A673 (cell line): ENCODE measurements at regions not wholly inside any gene's neighbourhood (a gene's known extent, or its start where the extent isn't known, plus 50 kb on each side); places are given as distances from the start of the nearest gene placed in this dataset.

Experiments
- CTCF ChIP-seq: fragments of 300-800, 200-600 bp; sonication (generic); conservative IDR thresholded peaks from 2 replicates; pipeline ENCODE4 v1.5.1; 2017; ENCODE audit warnings: low read depth, mild to moderate bottlenecking, antibody characterized with exemption, low read length, moderate library complexity, mixed read lengths
- EZH2 ChIP-seq: fragments of 200-600 bp; sonication (generic); IDR thresholded peaks from 2 replicates; pipeline ENCODE4 v1.6.1; 2017; ENCODE audit warnings: borderline replicate concordance, low read depth, mild to moderate bottlenecking, mixed read lengths, antibody characterized with exemption, low read length; ENCODE audit not compliant: poor library complexity, severe bottlenecking

GRCh38 chr16:66207139-66207882 lies 159.2 kb upstream of the CDH5 start:
- TF ChIP-seq CTCF (no peak), EZH2 (no peak)
